Mesenchymal stem cell (in vitro differentiated cells and primary cell): ENCODE measurements at regions not wholly inside any gene's neighbourhood (a gene's known extent, or its start where the extent isn't known, plus 50 kb on each side); places are given as distances from the start of the nearest gene placed in this dataset.

Source experiments
- DNase-seq: peaks from one replicate; pipeline ENCODE4 v3.0.0-alpha.2; 2013
- H2AFZ ChIP-seq: one replicate; pipeline ENCODE4 v1.6.1; 2013; ENCODE audit warnings: low read depth, mild to moderate bottlenecking, control low read depth, inconsistent platforms, low read length, moderate library complexity
- H2AK5ac ChIP-seq: 2 replicates; pipeline ENCODE4 v1.6.1; 2013; ENCODE audit warnings: low read length, moderate library complexity, mild to moderate bottlenecking, inconsistent platforms; ENCODE audit not compliant: severe bottlenecking
- H2BK120ac ChIP-seq: one replicate; pipeline ENCODE4 v1.6.1; 2013; ENCODE audit warnings: low read depth, mild to moderate bottlenecking, inconsistent platforms, low read length, moderate library complexity
- H2BK12ac ChIP-seq, 2 experiments: one replicate each; pipeline ENCODE4 v1.6.1; 2013; ENCODE audit warnings: inconsistent platforms in 2 of 2, low read length in 2 of 2, mild to moderate bottlenecking in 2 of 2, moderate library complexity in 2 of 2, control low read depth in 1 of 2
- H2BK15ac ChIP-seq: one replicate; pipeline ENCODE4 v1.6.1; 2013; ENCODE audit warnings: mild to moderate bottlenecking, low read depth, inconsistent platforms; ENCODE audit not compliant: poor library complexity, severe bottlenecking
- H2BK5ac ChIP-seq: 2 replicates; pipeline ENCODE4 v1.6.1; 2013; ENCODE audit warnings: low read depth, mild to moderate bottlenecking, low read length, control low read depth, inconsistent platforms; ENCODE audit not compliant: poor library complexity, severe bottlenecking
- H3K14ac ChIP-seq, 2 experiments: one replicate each; pipeline ENCODE4 v1.6.1; 2013; ENCODE audit warnings: inconsistent platforms in 2 of 2, low read length in 2 of 2, control low read depth in 1 of 2, mild to moderate bottlenecking in 1 of 2, moderate library complexity in 1 of 2
- H3K18ac ChIP-seq, 2 experiments: one replicate each; pipeline ENCODE4 v1.6.1; 2013; ENCODE audit warnings: inconsistent platforms in 2 of 2, low read length in 2 of 2, control low read depth in 1 of 2, low read depth in 1 of 2, mild to moderate bottlenecking in 1 of 2
- H3K23ac ChIP-seq, 2 experiments: one replicate each; pipeline ENCODE4 v1.6.1; 2013; ENCODE audit warnings: inconsistent platforms in 2 of 2, low read length in 2 of 2, mild to moderate bottlenecking in 2 of 2, moderate library complexity in 2 of 2, control low read depth in 1 of 2
- H3K27ac ChIP-seq: 2 replicates; pipeline ENCODE4 v1.5.1; 2013; ENCODE audit warnings: mild to moderate bottlenecking, moderate library complexity, low read length, control low read depth, inconsistent platforms; ENCODE audit not compliant: poor library complexity, severe bottlenecking
- H3K27me3 ChIP-seq, 2 experiments: 2 replicates each; pipeline versions ENCODE4 v1.6.1 to v1.7.0; 2013; ENCODE audit warnings: low read length in 2 of 2, mild to moderate bottlenecking in 2 of 2, moderate library complexity in 2 of 2, control low read depth in 1 of 2, inconsistent platforms in 1 of 2; ENCODE audit not compliant: control insufficient read depth in 1 of 2, insufficient read depth in 1 of 2
- H3K36me3 ChIP-seq, 2 experiments: 2 replicates each; pipeline versions ENCODE4 v1.6.1 to v1.7.0; 2013; ENCODE audit warnings: low read length in 2 of 2, control low read depth in 1 of 2, inconsistent platforms in 1 of 2, low read depth in 1 of 2, mild to moderate bottlenecking in 1 of 2; ENCODE audit not compliant: insufficient read depth in 2 of 2, control insufficient read depth in 1 of 2
- H3K4ac ChIP-seq, 2 experiments: one replicate each; pipeline ENCODE4 v1.6.1; 2013; ENCODE audit warnings: inconsistent platforms in 2 of 2, low read length in 2 of 2, mild to moderate bottlenecking in 2 of 2, moderate library complexity in 2 of 2, control low read depth in 1 of 2, low read depth in 1 of 2
- H3K4me1 ChIP-seq: 2 replicates; pipeline ENCODE4 v1.6.1; 2013; ENCODE audit warnings: low read depth, low read length, control low read depth; ENCODE audit not compliant: control insufficient read depth, insufficient read depth
- H3K4me2 ChIP-seq: 2 replicates; pipeline ENCODE4 v1.6.1; 2013; ENCODE audit warnings: low read length, mild to moderate bottlenecking, inconsistent platforms; ENCODE audit not compliant: poor library complexity, severe bottlenecking
- H3K4me3 ChIP-seq, 2 experiments: 2 replicates each; pipeline versions ENCODE4 v1.5.1 to v1.7.0; 2013; ENCODE audit warnings: low read length in 2 of 2, mild to moderate bottlenecking in 2 of 2, control low read depth in 1 of 2, low read depth in 1 of 2; ENCODE audit not compliant: insufficient read depth in 1 of 2
- H3K79me1 ChIP-seq: replicated peaks from 2 replicates; pipeline ENCODE4 v1.6.1; 2013; ENCODE audit warnings: mild to moderate bottlenecking, control low read depth, low read length, inconsistent platforms; ENCODE audit not compliant: poor library complexity, severe bottlenecking
- H3K9ac ChIP-seq: 2 replicates; pipeline ENCODE4 v1.7.0; 2013; ENCODE audit warnings: mild to moderate bottlenecking, low read length, moderate library complexity
- H3K9me3 ChIP-seq: 2 replicates; pipeline ENCODE4 v1.7.0; 2013; ENCODE audit warnings: mild to moderate bottlenecking, low read length; ENCODE audit not compliant: control insufficient read depth
- H4K8ac ChIP-seq: one replicate; pipeline ENCODE4 v1.6.1; 2013; ENCODE audit warnings: inconsistent platforms, mild to moderate bottlenecking, low read length, moderate library complexity
- H4K91ac ChIP-seq: one replicate; pipeline ENCODE4 v1.6.1; 2013; ENCODE audit warnings: mild to moderate bottlenecking, low read length, inconsistent platforms
- WGBS: methylation state at CpG from one replicate; pipeline ENCODE4 v1.1.7; 2013; ENCODE audit warnings: mixed read lengths; 5-methylcytosine and 5-hydroxymethylcytosine counted together

DNA sequence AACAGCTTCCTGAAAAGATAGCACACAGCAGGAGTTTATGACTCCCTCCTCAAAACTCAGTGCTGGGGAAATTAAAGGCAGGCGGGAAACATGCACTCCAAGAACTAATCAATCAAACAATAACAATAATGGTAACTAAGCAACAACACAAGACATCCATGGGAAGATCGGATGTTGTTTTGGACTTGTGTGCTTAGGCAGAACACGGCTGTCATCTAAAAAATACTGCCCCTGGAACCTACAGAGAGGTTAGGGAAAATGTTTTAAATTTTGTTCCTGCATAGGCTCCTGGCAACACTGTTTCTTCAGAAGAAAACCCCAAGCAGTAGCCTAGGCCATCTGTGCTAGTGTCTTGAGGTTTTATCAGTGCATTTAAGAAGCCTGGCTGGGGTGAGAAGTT is 1378.2 kb downstream of the STIM2 start:
- Histone ChIP-seq H3K36me3 (no peaks in the 10 kb centered on the region), H3K4me2 (no peak overlapping the region), H3K4me1 (no peaks in the 10 kb centered on the region), H3K23ac (no peak overlapping the region), H2BK12ac (no peak overlapping the region), H4K91ac (no peak overlapping the region), H3K79me1 (no peaks in the 10 kb centered on the region), H3K9ac (no peak overlapping the region), H3K14ac (no peak overlapping the region), H3K4me3 (no peak overlapping the region), H2BK15ac (no peak overlapping the region), H3K27me3 (no peaks in the 10 kb centered on the region), H2BK5ac (no peak overlapping the region), H2BK120ac (no peak overlapping the region), H3K18ac (no peak overlapping the region), H4K8ac (no peak overlapping the region), H2AFZ (no peak overlapping the region), H3K27ac (no peak overlapping the region), H3K4ac (no peak overlapping the region), H3K9me3 (no peaks in the 10 kb centered on the region), H2AK5ac (no peak overlapping the region)
- peak; percentile 6 for DNase-seq
- 29% methylated on average over 3 of the region's 3 CpGs for WGBS

GRCh38 chr4:28241021-28241420 is 1380.4 kb downstream of the STIM2 start:
- no peak for DNase-seq
- Histone ChIP-seq H2BK12ac (no peak overlapping the region), H3K4me1 (no peaks in the 10 kb centered on the region), H3K9ac (no peak overlapping the region), H3K9me3 (no peaks in the 10 kb centered on the region), H3K79me1 (no peaks in the 10 kb centered on the region), H3K4ac (no peak overlapping the region), H3K27me3 (no peaks in the 10 kb centered on the region), H2AFZ (no peak overlapping the region), H2AK5ac (no peak overlapping the region), H3K4me2 (no peak overlapping the region), H3K14ac (no peak overlapping the region), H3K27ac (no peak overlapping the region), H3K18ac (no peak overlapping the region), H2BK5ac (no peak overlapping the region), H3K23ac (no peak overlapping the region), H3K36me3 (no peaks in the 10 kb centered on the region), H2BK120ac (no peak overlapping the region), H4K8ac (no peak overlapping the region), H2BK15ac (no peak overlapping the region), H4K91ac (no peak overlapping the region), H3K4me3 (no peak overlapping the region)
- no CpG with 5 or more reads among the region's 2 CpGs for WGBS

- no peak overlapping the region for H3K4me2 ChIP-seq
- no peak overlapping the region for H2BK12ac ChIP-seq
- H4K8ac ChIP-seq, result no peak overlapping the region
- no peaks in the 10 kb centered on the region for H3K9me3 ChIP-seq
- no peak overlapping the region for H2BK120ac ChIP-seq
- no peak overlapping the region for H3K23ac ChIP-seq
- no peak overlapping the region for H3K27ac ChIP-seq
- H3K79me1 ChIP-seq, result no peaks in the 10 kb centered on the region
- no peak for DNase-seq
- H3K27me3 ChIP-seq, result no peaks in the 10 kb centered on the region
- no peak overlapping the region for H2BK5ac ChIP-seq
- no peak overlapping the region for H4K91ac ChIP-seq
- H2AFZ ChIP-seq, result no peak overlapping the region
- no peak overlapping the region for H2BK15ac ChIP-seq
- H3K14ac ChIP-seq, result no peak overlapping the region
- no peak overlapping the region for H3K4me3 ChIP-seq
- H3K18ac ChIP-seq, result no peak overlapping the region
- H2AK5ac ChIP-seq, result no peak overlapping the region
- no peaks in the 10 kb centered on the region for H3K4me1 ChIP-seq
- WGBS, result 96% methylated on average over 2 of the region's 2 CpGs
- H3K4ac ChIP-seq, result no peak overlapping the region
- no peak overlapping the region for H3K9ac ChIP-seq
- H3K36me3 ChIP-seq, result no peaks in the 10 kb centered on the region
Observed at GRCh38 chr4:28247805-28248204, 1387.2 kb downstream of the STIM2 start.

GRCh38 chr4:28248269-28248668 is 1387.6 kb downstream of the STIM2 start:
- Histone ChIP-seq H2BK120ac (no peak overlapping the region), H3K4me3 (no peak overlapping the region), H3K27me3 (no peaks in the 10 kb centered on the region), H3K27ac (no peak overlapping the region), H3K36me3 (no peaks in the 10 kb centered on the region), H3K14ac (no peak overlapping the region), H4K8ac (no peak overlapping the region), H3K4me1 (no peaks in the 10 kb centered on the region), H2BK5ac (no peak overlapping the region), H3K18ac (no peak overlapping the region), H3K23ac (no peak overlapping the region), H3K4ac (no peak overlapping the region), H2AK5ac (no peak overlapping the region), H2BK15ac (no peak overlapping the region), H3K9ac (no peak overlapping the region), H3K79me1 (no peaks in the 10 kb centered on the region), H4K91ac (no peak overlapping the region), H2AFZ (no peak overlapping the region), H3K4me2 (no peak overlapping the region), H3K9me3 (no peaks in the 10 kb centered on the region), H2BK12ac (no peak overlapping the region)
- WGBS, result 95% methylated on average over 2 of the region's 4 CpGs
- DNase-seq, result no peak
